Dermis blood vessel endothelial cell (primary cell): ENCODE measurements at regions not wholly inside any gene's neighbourhood (a gene's known extent, or its start where the extent isn't known, plus 50 kb on each side); places are given as distances from the start of the nearest gene placed in this dataset.
A peak's percentile ranks its signal among the peaks of the same experiment; 100 is the strongest.
"Not testable (repeated sequence)": the region's sequence is repeated elsewhere in the genome, so short reads cannot be mapped to it uniquely, and the experiment has no call there.

Experiments
- DNase-seq: peaks from one replicate; pipeline ENCODE4 v3.0.0; 2010

DNA sequence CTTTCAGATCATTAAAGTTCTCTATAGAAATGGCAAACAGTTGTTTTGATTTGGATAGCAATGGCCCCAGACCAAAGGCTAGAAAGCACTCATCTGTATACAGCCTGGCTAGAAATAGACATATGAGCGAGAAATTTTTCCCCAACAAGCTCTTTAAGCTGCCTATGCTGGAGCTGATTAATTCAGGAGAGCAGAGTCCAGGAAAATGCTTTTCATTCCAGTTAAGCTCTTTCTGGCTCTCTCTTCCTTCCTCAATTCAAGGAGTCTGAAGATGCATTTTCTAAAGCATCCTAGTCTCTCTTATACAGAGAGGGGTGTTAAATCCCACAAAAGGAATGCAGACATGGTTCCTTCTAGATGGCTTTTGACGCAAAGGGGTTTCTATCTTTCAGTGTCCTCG is 141.7 kb upstream of the RAI2 start:
- DNase-seq: no peak

DNA sequence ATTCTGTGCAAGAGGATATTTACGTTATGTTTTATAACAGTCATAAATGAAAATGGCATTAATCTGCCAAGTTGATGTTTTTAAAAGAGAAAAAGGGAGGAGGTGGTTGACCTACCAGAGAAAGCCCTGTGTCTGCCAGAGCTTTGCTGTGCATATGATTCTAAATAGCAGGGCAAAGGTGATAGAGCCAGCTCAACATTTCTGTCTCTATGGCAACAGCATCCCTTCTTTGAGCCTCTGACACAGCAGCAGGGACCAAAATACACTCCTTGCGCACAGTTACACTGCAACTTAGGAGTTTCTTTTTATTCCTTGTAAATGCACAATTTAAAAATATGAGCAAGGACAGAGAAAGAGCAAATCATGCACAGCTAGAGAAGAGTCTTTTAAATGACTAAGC is 133.3 kb upstream of the RAI2 start:
- DNase-seq: no peak

GRCh38 chrX:17993062-17993461 is 132.0 kb upstream of the RAI2 start:
- no peak for DNase-seq

- DNase-seq: no peak
These were observed 129.4 kb upstream of the RAI2 start for GRCh38 chrX:17990532-17990931.

DNA sequence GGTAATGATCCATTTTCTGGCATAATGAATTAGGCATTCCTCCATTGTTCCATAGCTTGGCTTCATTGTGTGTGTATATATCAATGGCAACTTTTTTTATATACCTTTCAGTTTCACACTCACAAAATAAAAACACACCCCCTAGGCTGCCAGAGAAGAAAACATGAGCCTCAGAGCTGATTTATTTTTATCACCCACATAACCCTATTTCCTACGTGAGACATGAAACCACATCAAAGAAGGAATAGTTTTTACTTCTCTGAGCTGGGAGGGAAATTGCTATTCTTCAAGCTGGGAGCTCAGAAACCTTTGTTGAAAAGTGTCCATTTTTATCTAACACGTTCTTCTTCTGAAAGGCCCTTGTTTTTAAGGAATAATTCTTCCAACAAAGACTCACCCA is 126.7 kb upstream of the RAI2 start:
- DNase-seq: no peak

DNA sequence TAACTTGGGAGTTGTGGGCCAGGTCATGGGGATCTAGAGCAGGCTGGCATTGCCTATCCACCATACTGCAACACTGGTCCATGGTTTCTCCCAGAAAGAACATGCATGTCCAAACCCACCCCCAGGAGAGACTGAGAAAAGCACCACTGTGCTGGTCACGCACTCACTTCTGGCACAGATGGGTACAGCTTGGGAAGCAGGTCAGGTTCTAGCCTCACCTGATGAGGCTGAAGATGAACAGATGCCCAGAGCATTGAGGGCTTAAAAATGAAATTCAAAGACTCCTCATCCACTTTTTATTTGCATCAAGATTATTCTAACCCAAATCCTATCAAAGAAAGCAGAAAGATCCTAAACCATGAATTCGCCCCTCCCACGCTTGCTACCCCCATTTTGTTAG is 125.9 kb upstream of the RAI2 start:
- no peak for DNase-seq

DNA sequence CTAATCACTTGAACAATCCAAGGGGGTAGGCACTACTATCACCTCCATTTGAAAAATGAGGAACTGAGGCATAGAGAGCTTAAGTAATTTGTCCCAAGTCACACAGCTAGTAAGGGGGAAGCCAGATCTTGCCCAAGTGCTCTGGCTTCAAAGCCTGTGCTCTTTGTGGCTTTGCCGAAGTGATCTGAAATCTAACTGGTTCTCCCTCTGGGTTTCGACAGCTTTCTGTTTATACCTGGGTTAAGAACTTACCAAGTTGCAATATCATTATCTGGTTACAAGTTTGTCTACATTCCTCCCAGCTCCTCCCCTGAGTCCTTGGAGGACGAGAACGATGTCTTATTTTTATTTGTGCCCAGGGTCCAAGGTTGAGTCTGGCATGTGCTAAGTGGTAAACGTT is 125.3 kb upstream of the RAI2 start:
- DNase-seq: no peak

DNA sequence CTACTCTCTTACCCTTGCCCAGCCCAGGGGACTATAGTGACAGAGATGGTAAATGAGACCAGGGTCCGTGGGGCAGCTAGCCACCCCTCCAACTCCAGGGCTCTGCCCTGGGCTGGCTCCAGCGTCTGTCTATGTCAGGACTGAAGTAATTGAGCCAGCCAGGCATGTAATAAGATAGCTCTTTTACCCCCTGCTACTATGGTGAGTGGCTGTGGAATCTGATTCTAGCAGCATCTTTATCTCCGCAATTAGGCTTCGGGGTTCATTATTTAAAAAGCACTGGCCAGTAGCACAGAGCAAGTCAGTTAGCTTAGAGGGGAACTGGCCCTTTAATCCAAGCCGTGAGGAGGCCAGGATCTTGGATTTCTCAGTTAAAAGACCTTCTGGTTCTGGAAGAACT is 123.3 kb upstream of the RAI2 start:
- DNase-seq: no peak

DNA sequence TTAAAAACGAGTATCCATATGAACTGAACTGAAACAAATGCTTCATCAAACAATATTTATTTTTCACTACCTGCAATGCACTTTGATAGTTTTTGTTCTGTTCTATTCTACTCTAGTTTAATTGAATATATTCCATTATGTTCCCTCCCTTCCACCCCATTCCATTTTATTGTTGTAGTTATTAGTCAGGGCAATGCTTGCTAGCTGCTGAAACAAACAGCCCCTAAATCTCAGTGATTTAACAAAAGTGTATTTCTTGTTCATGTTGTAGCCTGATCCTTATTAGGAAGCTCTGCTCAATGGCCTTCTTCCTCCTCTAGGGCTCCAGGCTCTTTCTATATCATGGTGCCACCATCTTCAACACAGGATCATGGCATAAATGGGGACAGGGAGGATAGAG is 122.3 kb upstream of the RAI2 start:
- no peak for DNase-seq

- DNase-seq: no peak
These were observed 116.6 kb upstream of the RAI2 start for GRCh38 chrX:17977696-17978095.

DNA sequence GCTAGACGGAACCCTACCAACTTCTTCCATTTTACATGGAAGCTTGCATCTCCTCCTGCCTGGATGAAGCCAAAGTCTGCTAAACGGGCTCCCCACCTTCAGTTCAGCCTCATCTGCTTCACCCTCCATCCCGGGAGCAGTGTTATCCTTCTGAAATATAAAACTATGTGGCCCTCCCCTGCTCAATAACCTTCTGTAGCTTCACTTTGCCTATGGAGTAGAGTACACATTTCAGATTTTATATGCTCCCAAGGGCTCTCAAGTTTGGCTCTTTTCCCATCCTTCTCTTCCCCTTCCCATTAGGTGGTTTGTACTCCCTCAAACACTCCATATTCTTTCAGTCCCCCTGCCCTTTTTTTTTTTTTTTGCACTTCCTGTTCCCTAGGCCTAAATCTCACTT is 115.9 kb upstream of the RAI2 start:
- DNase-seq: no peak

- DNase-seq: not testable (repeated sequence)
These were observed 114.3 kb upstream of the RAI2 start for GRCh38 chrX:17975349-17975748.

DNA sequence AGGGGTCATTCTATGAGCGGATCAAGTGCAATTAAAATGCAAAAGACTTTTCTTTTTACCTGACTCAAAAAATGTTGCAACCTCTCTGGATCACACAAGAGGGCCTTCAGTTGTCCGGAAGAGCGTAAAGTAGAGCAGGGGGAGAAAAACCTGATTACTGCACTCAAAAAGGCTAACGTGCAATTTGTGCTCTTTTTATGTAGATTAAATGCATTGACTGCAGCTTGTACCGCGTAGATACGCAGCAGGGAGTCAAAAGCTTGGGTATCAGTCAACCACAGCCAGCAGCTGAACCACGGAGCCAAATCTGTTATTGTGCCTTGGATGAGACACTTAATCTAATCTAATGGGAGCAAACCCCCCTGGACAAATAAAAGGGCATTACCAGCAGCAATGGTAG is 107.3 kb upstream of the RAI2 start:
- no peak for DNase-seq

DNA sequence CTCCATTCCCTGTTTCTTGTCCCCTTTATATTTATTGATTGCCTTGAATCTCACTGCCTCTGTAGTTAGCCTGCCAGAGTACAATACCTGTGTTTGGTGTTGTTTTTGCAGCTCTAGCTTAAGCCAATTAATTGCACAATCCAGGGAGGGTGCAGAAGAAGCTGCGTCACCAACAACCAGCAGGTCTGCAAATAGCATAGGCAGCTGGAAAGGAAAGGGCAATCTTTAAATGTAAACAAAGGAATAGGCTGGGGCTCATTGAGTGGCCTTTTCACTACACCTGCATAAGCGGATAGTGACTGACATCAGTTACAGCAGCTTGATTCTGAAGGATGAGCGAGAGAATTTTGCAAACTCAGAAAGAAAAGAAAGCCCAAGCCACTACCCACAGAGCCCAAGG is 106.8 kb upstream of the RAI2 start:
- no peak for DNase-seq

GRCh38 chrX:17964871-17965270 is 103.8 kb upstream of the RAI2 start:
- DNase-seq: no peak

- no peak for DNase-seq
These were observed 99.8 kb upstream of the RAI2 start for GRCh38 chrX:17960891-17961290.

GRCh38 chrX:17944833-17945497 is 83.9 kb upstream of the RAI2 start:
- peak; percentile 16 for DNase-seq

- DNase-seq: not testable (repeated sequence)
These were observed 80.1 kb upstream of the RAI2 start for GRCh38 chrX:17941171-17941570.

DNA sequence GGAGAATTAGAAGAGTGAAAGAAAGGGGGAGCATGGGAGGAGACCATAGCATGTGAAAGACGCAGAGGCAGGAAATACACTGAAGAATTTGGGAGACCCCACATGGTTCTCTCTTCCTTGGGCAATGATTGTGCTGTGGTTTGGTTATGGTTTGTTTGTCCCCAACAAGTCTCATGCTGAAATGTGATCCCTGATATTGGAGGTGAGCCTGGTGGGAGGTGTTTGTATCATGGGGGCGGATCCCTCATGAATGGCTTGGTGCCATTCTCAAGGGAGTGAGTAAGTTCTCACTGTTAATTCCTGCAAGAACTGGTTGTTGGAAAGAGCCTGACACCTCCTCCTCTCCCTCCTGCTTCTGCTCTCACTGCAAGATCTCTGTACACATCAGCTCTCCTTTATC is 78.6 kb upstream of the RAI2 start:
- DNase-seq: no peak

- no peak for DNase-seq
These were observed 72.8 kb upstream of the RAI2 start for GRCh38 chrX:17933856-17934255.

DNA sequence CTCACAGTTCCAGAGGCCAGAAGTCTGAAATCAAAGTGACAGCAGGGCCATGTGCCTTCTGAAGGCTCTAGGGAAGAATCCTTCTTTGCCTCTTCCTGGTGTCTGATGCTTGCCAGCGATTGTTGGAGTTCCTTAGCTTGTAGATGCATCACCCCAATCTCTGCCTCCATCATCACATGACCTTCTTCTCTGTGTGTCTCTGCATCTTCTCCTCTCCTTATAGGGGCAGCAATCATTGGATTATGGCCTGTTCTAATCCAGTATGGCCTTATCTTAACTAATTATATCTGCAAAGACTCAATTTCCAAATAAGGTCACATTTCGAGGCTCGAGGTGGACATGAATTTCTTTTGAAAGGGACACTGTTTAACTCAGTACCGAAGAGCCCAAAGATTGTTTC is 71.7 kb upstream of the RAI2 start:
- DNase-seq: no peak

DNA sequence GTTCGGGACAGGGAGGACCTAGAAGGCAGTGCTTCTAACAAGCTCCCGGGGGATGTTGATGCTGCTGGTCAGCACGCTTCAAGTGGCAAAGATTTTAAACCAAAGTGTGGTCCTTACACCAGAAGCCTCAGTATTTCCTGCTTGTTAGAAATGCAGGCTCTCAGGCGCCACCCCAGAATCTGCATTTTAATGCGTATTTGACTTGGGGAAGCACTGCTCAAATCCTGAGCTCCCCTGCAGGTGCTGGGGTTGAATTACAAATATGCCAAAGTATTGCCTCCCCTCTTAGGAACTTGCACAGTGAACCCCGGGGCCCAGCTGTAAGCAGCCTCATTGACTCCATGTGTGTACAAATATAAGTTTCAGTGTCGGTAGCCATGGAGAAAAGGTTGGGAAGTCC is 70.8 kb upstream of the RAI2 start:
- no peak for DNase-seq

- DNase-seq: no peak
These were observed 69.8 kb upstream of the RAI2 start for GRCh38 chrX:17930850-17931249.

DNA sequence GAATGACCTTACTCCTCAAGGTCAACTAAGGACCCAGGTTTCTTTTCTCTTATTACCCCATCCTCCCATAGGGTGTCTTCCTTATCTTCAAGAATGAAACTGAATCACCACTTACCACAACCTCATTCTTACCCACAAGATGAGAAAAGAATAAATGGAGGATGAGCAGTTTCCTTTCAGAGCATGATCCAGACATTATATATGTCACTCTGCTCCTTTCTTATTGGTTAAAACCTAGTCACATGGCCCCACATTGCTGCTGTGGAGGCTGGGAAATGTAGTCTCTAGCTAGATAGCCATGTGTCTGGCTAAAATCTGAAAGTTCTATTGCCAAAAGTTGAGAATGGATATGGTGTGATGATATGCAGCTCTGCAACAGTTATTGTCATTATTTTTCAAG is 62.4 kb upstream of the RAI2 start:
- no peak for DNase-seq

DNA sequence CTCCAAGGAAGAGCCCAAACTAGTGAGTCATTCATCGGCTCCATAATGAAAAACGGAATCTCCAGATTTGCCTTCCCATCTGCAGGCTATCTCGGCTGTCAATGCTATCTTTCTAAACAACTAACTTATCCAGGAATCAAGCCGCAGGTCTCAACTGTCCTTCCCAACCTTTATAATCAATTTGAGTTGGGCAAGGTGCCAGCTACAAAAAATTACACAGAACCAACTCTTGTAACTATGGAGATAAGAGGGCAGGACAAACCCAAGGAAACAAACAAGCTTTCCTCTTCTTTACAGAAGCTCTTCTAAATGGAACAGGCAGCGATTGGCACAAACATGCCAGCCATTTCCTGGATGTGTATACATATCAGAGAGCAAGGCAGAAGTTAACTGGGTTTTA is 61.2 kb upstream of the RAI2 start:
- DNase-seq: no peak
